AG09319 (cell line): ENCODE measurements at regions not wholly inside any gene's neighbourhood (a gene's known extent, or its start where the extent isn't known, plus 50 kb on each side); places are given as distances from the start of the nearest gene placed in this dataset.

Experiments used
- DNase-seq: peaks from one replicate; pipeline ENCODE4 v3.0.0-alpha.2; 2010; ENCODE audit warnings: low read depth; ENCODE audit errors: extremely low read depth
- CTCF ChIP-seq: IDR thresholded peaks from 2 replicates; pipeline ENCODE4 v1.5.1; 2011; ENCODE audit warnings: low read depth, mild to moderate bottlenecking, inconsistent platforms, low read length, moderate library complexity

- TF ChIP-seq CTCF = no peak
- DNase-seq = no peak
Observed at GRCh38 chr20:52889225-52889624, 82.9 kb upstream of the TSHZ2 start.

DNA sequence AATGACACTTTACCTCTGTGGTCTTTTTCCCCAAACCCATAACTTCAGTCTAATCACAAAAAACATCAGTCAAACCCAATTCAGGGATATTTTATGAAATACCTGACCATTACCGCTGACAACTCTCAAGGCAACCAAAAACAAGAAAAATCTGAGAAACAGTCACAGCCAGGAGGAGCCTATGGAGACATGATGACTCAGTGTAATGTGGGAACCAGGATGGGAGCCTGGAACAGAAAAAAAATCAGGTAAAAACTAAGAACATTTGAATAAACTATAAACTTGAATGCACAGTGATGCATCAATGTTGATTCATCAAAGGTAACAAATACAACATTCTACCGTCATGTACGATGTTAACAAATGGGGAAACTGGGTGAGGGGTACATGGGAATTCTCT lies 84.1 kb upstream of the TSHZ2 start:
- DNase-seq = no peak
- TF ChIP-seq CTCF = no peak

DNA sequence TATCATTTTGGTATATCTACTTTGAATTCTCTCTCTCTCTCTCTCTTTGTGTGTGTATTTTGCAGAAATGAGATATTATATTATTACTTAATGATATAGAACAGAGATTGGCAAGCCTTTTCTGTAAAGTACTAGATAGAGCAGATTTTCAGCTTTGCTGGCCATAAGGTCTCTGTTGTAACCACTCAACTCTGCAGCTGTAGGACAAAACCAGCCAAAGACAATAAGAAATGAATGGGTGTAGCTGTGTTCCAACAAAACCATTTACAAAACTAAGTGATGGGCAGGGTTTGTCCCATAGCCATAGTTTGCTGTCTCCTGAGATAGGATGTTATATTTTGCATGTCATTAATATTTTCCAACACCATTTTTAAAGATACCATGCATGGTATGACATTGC lies 91.2 kb upstream of the TSHZ2 start:
- TF ChIP-seq CTCF = no peak
- no peak for DNase-seq

GRCh38 chr20:52880259-52880658 lies 91.9 kb upstream of the TSHZ2 start:
- no peak for TF ChIP-seq CTCF
- DNase-seq = no peak

DNA sequence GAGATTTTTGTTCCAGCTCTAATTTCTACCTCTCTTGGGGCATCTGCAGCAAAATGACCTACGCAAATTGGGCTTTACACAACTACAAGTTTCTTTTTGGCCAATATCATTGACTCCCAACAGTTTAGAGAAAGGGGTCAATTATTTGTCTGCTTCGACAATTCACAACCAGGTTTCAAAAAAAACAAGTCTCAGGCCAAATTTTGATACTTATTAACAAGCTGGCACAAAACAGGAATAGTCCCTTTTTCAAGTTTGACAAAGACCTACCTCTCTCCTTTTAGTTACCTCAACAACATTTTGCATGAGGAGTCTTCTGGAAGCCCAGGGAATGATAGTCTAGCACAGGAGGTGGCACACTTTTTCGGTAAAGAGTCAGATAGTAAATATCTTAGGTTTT lies 97.9 kb upstream of the TSHZ2 start:
- no peak for DNase-seq
- TF ChIP-seq CTCF = no peak

DNA sequence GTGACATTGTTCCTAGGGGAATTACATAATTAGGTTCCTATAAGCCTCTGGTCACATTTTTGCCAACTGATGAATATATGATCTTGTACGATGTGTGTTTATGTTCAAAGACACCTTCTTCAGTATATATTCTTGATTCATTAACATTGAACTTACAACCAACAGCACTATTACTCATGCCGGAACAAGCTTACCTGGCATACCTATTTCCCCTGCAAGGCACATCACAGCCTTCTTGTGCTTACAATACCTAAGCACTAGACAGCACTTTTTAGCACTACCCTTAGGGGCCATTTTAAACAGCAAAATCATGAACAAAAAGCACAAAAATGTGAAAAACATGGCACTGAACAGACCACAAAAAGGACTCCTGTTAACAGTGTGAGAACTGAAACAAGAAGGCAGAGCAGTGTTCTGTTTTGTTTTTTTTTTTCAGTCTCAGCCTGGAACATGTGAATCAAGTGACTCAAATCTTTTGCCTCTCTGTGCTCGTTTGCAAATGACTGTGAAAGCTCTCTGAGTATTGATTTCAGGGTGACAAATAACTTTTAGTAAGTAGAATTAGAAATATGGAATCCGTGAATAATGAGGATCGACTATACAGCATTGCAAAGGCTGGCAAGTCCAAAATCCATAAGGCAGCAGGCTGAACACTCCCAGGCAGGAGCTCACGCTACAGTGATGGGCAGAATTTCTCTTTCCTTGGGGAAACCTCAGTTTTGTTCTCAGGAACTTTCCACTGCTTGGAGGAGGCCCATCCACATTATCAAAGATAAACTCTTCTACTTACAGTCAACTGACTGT lies 102.3 kb upstream of the TSHZ2 start:
- no peak for TF ChIP-seq CTCF
- no peak for DNase-seq

GRCh38 chr20:52869276-52869675 lies 102.9 kb upstream of the TSHZ2 start:
- DNase-seq = no peak
- TF ChIP-seq CTCF = no peak
